GM12872 (cell line): ENCODE measurements at regions not wholly inside any gene's neighbourhood (a gene's known extent, or its start where the extent isn't known, plus 50 kb on each side); places are given as distances from the start of the nearest gene placed in this dataset.

Source experiments
- CTCF ChIP-seq: IDR thresholded peaks from 3 replicates; pipeline ENCODE4 v1.5.1; 2011; ENCODE audit warnings: low read depth, mild to moderate bottlenecking, low read length, moderate library complexity; ENCODE audit not compliant: insufficient read depth

GRCh38 chr2:84078471-84078870 lies 380.6 kb downstream of the SUCLG1 start:
- no peak for TF ChIP-seq CTCF

- peak; percentile 39; the same call in 2 of the 3 replicates for TF ChIP-seq CTCF
These were observed 381.6 kb downstream of the SUCLG1 start for GRCh38 chr2:84077496-84077895.

- TF ChIP-seq CTCF, result no peak
These were observed 388.0 kb downstream of the SUCLG1 start for GRCh38 chr2:84071050-84071449.

GRCh38 chr2:84065857-84066256 lies 393.2 kb downstream of the SUCLG1 start:
- no peak for TF ChIP-seq CTCF

GRCh38 chr2:84057917-84058560 lies 401.0 kb downstream of the SUCLG1 start:
- no peak for TF ChIP-seq CTCF

GRCh38 chr2:84055816-84056215 lies 403.3 kb downstream of the SUCLG1 start:
- TF ChIP-seq CTCF, result no peak

GRCh38 chr2:84052913-84053312 lies 406.2 kb downstream of the SUCLG1 start:
- TF ChIP-seq CTCF, result no peak

- TF ChIP-seq CTCF, result no peak
These were observed 407.0 kb downstream of the SUCLG1 start for GRCh38 chr2:84052043-84052442.
